Kidney (tissue), 13 donors: ENCODE measurements at regions not wholly inside any gene's neighbourhood (a gene's known extent, or its start where the extent isn't known, plus 50 kb on each side); places are given as distances from the start of the nearest gene placed in this dataset.

Source experiments
- DNase-seq, 5 donors: peaks; one replicate each; pipeline ENCODE4 v3.0.0-alpha.2; 2013 to 2020
- FAIRE-seq: peaks from 2 replicates; lab custom pipeline; 2012; peaks lifted over from hg19 to GRCh38; lab: Jason Lieb, UNC
- H3K27ac ChIP-seq, 2 donors: one replicate each; pipeline ENCODE4 v1.7.0; 2013; ENCODE audit warnings: low read depth in 2 of 2, low read length in 2 of 2, inconsistent platforms in 1 of 2
- H3K27me3 ChIP-seq: one replicate; pipeline ENCODE4 v1.7.1; 2013; ENCODE audit warnings: low read length, inconsistent platforms; ENCODE audit not compliant: control insufficient read depth, insufficient read depth
- H3K36me3 ChIP-seq, 3 donors: one replicate each; pipeline versions ENCODE4 v1.7.0 to v1.7.1; 2013; ENCODE audit warnings: low read length in 3 of 3, control low read depth in 1 of 3, inconsistent platforms in 1 of 3; ENCODE audit not compliant: insufficient read depth in 3 of 3, control insufficient read depth in 2 of 3
- H3K4me1 ChIP-seq, 3 donors: one replicate each; pipeline versions ENCODE4 v1.7.0 to v1.7.1; 2013; ENCODE audit warnings: low read length in 3 of 3, inconsistent platforms in 1 of 3, low read depth in 1 of 3; ENCODE audit not compliant: control insufficient read depth in 2 of 3, insufficient read depth in 2 of 3
- H3K4me3 ChIP-seq, 3 donors: one replicate each; pipeline versions ENCODE4 v1.7.0 to v1.8.1; 2013; ENCODE audit warnings: low read length in 3 of 3, control low read depth in 1 of 3, inconsistent platforms in 1 of 3
- H3K9ac ChIP-seq, 3 donors: one replicate each; pipeline versions ENCODE4 v1.7.0 to v1.7.1; 2013; ENCODE audit warnings: low read length in 3 of 3, control low read depth in 1 of 3, inconsistent platforms in 1 of 3
- H3K9me3 ChIP-seq, 3 donors: one replicate each; pipeline versions ENCODE4 v1.7.0 to v1.7.1; 2013; ENCODE audit warnings: low read length in 3 of 3, control low read depth in 1 of 3, inconsistent platforms in 1 of 3; ENCODE audit not compliant: control insufficient read depth in 2 of 3, insufficient read depth in 1 of 3
- CTCF ChIP-seq: IDR thresholded peaks from 3 replicates; pipeline ENCODE4 v1.5.1; 2012; ENCODE audit warnings: mild to moderate bottlenecking, moderate library complexity, borderline replicate concordance; ENCODE audit not compliant: insufficient read depth; ENCODE audit errors: extremely low read depth
- intact Hi-C: fragments of 100-400 bp; cut with DNase I; formaldehyde crosslinking; loops from one replicate; pipeline ENCODE4 v1.11.1; 2022
- donor health status: control.
- donor health status: control.
- donor health status: control.
- donor health status: control.
- donor health status: control.
- donor health status: DM: yes; HTN: yes; CAD: no.
- donor health status: Normal renal cell carcinoma (clear cell type).

GRCh38 chr2:9142551-9143263 lies 63.9 kb upstream of the ASAP2 start:
- no peak for FAIRE-seq
- DNase-seq, result peak; percentile 85 to 94 (median 88)
- Histone ChIP-seq H3K27me3 (no peaks in the 10 kb centered on the region), H3K4me3 (peak overlapping the region in 2 of 3 donors; percentile 43 to 56), H3K27ac (peak overlapping the region in 1 of 2 donors; percentile 68), H3K36me3 (no peaks in the 10 kb centered on the region), H3K9me3 (no peaks in the 10 kb centered on the region), H3K9ac (peak overlapping the region in 2 of 3 donors; percentile 11 to 49), H3K4me1 (peaks cover 0 to 7% (median 4%) of the 10 kb centered on the region in 3 donors)
- intact Hi-C loops, result no loop called here
- TF ChIP-seq CTCF, result peak; percentile 98

DNA sequence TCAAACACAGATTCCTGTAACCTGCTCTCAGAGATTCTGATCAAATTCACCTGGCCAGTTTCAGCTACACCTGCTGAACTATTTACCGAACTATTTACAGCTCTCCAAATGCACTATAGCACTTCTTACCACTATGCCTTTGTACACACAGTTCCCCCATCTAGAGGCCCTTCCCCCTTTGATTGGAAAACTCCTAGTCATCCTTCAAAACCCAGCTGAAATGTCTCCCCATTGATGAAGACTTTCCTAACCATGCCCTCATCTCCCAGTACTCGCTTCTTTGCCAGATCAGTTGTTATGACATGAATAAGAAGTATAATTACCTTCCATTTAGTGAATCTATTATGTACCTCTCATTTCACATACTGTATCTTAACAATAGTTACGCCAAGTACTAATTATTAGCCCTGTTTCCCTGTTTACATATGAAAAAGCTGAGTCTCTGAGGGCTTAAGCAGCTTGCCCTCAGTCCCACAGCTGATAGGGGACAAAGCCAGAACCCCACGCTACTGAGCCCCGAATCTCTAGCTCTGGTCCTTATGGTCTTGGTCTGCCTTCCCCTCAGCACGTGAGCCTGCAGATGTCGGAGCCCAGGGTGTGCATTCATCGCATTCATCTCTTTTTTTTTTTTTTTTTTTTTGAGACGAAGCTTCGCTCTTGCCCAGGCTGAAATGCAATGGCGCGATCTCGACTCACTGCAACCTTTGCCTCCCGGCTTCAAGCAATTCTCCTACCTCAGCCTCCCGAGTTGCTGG lies 64.7 kb upstream of the ASAP2 start:
- peak in 1 of 5 donors; percentile 51 for DNase-seq
- H3K4me3 ChIP-seq, result no peak overlapping the region
- intact Hi-C loops, result no loop called here
- no peak for FAIRE-seq
- no peak overlapping the region for H3K27ac ChIP-seq
- peaks cover 0 to 11% (median 9%) of the 10 kb centered on the region in 3 donors for H3K4me1 ChIP-seq
- TF ChIP-seq CTCF, result no peak
- no peaks in the 10 kb centered on the region for H3K36me3 ChIP-seq
- no peaks in the 10 kb centered on the region for H3K9me3 ChIP-seq
- no peaks in the 10 kb centered on the region for H3K27me3 ChIP-seq
- no peak overlapping the region for H3K9ac ChIP-seq

- no peaks in the 10 kb centered on the region for H3K9me3 ChIP-seq
- TF ChIP-seq CTCF, result no peak
- FAIRE-seq (no peak), DNase-seq (no peak)
- no peak overlapping the region for H3K9ac ChIP-seq
- peaks cover 0 to 11% (median 9%) of the 10 kb centered on the region in 3 donors for H3K4me1 ChIP-seq
- no peak overlapping the region for H3K27ac ChIP-seq
- H3K4me3 ChIP-seq, result no peak overlapping the region
- no peaks in the 10 kb centered on the region for H3K27me3 ChIP-seq
- intact Hi-C loops, result no loop called here
- H3K36me3 ChIP-seq, result no peaks in the 10 kb centered on the region
Measured at GRCh38 chr2:9141091-9141667, 65.4 kb upstream of the ASAP2 start.
